HG02973 (cell line): ENCODE measurements at regions not wholly inside any gene's neighbourhood (a gene's known extent, or its start where the extent isn't known, plus 50 kb on each side); places are given as distances from the start of the nearest gene placed in this dataset.

ENCODE experiments used
- ATAC-seq: cut with Tn5 transposase; IDR thresholded peaks from one replicate; pipeline ENCODE4 v1.9.1; 2021; ENCODE audit warnings: moderate library complexity; ENCODE audit not compliant: unreplicated experiment

DNA sequence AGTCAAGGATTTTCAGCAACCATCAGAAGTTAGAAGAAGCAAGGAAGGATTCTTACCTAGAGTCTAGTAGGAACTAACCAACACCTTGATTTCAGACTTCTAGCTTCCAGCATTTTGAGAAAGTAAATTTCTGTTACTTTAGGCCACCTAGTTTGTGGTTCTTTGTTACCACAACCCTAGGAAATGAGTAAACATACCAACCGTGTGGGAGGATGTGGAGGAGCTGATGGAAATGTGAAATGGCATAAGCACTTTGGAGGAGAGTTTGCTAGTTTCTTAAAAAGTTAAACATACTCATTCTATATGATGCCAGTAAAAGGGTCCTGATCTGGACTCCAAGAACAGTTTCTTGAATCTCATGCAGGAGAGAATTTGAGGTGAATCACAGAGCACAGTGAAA, 679.4 kb downstream of the PDHA2 start:
- ATAC-seq = no peak

DNA sequence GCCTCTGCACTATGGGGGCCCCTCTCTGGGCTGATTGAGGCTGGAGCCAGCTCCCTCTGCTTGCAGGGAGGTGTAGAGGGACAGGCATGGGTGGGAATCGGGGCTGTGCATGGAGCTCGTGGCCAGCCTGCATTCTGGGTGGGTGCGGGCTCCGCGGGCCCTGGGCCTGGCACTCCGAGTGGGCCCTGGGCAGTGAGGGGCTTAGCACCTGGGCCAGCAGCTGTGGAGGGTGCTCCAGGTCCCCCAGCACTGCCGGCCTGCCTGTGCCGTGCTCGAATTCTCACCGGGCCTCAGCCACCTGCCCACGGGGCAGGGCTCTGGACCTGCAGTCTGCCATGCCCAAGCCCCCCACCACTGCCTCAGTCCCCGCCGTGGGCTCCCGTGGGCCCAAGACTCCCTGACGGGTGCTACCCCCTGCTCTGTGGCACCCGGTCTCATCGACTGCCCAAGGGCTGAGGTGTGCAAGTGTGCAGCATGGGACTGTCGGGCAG, 681.2 kb downstream of the PDHA2 start:
- no peak for ATAC-seq

DNA sequence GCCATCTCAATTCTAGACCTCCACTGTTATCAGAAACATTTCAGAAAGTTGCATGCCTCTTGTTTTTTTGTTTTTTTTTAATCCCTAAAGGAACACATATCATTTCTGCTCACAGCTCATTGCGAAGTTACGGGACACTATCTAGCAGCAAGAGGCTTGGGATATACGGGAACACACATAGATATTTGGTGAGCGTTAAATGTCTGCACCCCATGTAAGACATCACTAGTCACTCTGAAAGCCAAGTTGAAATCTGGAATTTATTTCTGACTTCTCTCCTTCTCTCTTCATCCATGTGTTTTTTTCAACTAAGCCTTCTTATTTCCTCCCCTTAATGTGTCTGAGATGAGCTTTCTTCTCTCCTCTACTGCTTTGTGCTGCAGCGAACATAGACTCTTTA, 683.7 kb downstream of the PDHA2 start:
- no peak for ATAC-seq

DNA sequence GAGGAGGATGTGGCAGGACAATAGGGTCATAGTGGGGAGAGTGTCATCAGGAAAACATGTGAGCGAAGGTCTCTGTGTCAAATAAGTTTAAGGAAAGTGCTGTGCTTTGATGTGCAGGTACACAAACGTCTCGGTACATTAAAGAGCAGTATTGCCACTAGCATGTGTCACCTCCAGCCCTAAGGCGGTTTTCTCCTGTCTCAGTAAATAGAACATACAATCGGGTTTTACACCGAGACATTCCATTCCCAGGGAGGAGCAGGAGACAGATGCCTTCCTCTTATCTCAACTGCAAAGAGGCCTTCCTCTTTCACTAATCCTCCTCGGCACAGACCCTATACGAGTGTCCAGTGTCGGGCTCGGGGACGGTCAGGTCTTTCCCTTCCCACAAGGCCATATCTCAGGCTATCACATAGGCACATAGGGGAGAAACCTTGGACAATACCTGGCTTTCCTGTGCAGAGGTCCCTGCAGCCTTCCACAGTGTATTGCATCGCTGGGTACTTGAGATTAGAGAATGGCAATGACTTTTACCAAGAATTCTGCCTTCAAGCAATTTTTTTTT, 684.5 kb downstream of the PDHA2 start:
- no peak for ATAC-seq

DNA sequence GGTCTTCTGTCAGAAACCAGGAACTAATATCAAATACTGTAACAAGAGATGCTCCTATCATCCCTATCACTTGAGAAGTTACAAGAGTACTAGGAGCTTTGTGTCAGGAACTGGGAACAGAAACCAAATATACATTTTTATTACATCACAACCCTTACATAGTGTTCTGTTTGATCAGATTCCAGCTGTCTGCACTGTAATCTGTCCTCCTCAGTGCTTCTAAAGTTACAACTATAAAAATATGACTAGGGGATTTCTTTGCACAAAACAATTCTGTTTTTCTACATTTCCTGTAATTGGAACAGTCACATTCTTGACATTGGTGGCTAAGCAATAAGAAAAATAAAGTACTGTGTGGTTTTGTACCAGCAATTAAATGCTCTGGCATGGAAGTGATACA, 686.0 kb downstream of the PDHA2 start:
- ATAC-seq = no peak

DNA sequence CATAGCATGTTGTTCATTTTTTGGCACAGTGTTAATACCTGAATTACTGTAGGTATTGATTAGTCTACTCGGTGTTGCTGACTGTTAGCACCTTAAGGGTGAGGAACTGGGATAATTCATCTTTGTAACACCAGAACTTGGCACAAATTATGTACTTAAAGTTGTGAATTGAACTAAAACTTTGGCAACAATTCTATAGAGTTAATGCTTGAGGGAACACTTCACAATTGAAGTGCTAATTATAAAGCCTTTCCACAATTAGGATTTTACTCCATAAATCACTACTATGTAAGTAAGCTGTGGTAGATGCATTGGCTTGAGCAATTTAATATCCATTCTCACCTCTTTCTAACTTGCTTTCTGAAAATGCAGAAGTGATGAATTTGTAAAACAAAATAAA, 686.7 kb downstream of the PDHA2 start:
- no peak for ATAC-seq

DNA sequence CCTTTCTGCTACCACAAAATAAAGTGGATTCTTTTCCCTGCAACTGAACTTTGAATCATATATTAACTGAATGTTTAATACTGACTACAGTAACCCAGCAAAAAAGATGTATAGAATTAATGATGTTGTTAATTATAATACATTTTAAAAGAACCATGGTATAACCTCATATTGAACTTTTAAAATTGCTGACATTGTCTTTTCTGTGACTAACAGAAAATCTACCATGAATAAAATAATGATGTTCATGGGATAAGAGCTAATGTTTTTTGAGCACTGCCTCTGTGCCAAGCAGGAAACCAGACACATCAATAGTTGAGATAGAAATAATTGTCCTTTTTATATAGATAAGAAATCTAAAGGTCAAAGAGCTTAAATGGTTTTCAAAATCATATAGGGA, 691.9 kb downstream of the PDHA2 start:
- ATAC-seq = no peak

DNA sequence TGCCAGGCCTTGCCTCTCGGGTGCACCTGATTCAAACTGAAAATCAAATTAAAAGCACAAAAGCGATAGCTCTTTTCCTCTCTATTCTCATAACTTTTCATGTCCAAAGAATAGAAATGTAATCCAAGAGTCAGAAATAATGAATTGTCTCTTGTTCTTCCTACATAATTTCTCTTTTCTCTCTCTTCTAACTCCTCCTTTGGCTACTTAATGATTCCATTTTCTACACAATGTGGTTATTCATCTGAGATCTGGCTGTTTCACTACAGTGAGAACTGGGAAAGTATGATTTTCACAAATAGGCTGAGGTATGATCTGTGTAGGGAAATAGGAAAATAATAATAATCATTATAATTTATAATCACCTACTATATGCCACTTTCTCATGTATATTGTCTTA, 703.5 kb downstream of the PDHA2 start:
- ATAC-seq = no peak

DNA sequence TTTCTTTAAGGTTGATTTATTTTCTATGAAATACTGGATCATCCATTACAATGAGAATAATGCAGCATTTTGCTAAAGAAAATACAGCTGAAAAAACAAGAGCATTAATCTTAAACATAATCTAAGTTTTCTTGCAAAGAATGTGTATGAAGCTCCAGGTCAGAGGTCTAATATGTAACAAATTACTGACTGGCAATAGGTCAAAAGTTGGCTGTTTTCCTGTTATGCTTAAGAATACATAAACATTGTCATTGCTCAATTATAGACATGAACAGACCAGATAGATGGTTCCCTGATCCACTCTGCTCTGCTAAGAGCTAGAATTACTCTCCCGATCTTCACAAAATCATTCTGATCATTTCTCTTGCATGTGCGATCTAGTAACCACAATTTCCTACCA, 718.6 kb downstream of the PDHA2 start:
- ATAC-seq = no peak

DNA sequence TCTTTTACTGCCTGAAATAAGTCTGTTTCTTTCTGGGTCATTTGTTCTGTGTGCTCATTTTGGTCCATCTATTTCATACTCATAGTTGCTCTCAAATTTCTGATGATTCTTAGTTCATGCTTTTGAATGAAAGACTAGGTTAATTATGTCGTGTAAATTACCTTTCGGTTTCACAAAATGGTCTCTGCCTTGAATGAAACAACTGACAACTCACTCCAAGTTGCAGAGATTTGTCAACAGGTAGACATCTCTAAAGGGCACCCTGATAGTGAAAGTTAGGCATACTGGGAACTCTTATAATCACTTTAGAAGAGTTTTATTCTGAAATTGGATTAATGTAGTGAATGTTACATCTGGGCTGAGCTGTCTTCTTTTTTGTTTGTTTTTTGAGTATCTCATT, 726.9 kb downstream of the PDHA2 start:
- ATAC-seq = no peak

DNA sequence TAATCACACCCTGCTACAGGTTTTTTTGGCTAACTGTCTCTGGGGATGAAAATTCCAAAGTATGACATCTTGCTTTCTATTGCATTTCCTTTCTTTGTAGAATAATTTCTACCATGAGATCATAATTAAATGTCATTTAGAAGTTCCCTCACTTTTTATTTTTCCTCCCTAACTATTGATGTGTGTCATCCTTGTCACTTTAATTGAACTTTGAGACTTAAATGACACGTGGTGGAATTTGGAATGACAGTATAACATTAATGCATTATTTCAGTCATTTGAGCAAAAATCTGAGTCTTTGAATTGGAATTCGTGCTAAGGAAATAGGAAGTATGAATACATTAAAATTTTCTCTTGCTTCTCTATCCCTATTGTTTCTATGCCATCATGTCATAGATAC, 745.4 kb downstream of the PDHA2 start:
- no peak for ATAC-seq

DNA sequence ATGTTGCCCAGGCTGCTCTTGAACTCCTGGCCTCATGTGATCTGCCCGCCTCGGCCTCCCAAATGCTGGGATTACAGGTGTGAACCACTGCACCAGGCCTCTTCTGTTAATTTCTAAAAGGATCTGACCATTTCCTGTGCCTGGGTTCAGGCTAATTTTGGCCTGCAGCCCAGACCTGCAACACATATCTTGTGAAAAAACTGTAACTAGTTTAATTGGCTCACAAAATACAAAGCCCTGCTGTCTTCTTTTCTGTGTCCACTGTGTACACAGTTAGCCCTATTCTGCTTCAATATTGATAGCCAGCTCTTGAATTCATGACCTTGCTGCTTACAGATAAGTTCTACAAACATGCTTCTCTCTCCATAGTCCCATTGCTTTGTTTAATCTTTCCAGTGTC, 753.5 kb downstream of the PDHA2 start:
- ATAC-seq = no peak

DNA sequence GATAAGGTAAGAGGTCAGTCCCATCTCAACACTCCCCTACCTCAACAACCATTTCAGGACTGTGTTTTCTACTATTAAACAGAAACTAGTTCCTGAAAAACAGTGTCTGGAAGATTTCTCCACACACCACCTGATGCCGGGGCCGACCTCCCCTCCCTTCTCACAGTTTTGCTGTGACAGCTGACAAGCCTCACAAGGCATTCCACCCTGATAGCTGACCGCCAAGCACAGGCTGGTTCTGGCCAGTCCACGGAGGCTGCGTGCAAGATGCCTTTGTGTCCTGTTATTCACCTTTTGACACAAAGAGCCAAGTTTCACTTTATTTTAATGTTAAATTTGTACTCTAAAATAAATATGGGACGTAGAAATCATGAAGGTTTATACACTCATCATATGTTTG, 758.6 kb downstream of the PDHA2 start:
- ATAC-seq = no peak

DNA sequence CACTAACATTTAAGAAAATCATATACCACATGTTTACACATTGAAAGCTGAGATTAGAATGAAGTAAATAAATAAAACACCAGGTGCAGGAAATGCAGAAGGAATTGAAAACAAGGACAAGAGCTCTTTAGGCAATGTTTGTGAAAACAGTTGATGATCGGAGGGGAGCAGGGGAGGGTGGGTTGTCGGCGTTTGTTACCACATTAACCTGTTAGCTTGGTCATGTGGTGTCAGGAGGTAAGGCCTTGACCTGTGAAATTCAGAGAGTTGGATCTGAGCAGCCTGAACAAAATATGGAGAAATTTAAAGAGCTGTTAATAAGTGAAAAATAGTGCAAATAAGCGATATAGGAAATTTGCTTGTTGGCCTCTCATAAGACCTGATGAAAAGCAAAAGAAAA, 759.9 kb downstream of the PDHA2 start:
- no peak for ATAC-seq

DNA sequence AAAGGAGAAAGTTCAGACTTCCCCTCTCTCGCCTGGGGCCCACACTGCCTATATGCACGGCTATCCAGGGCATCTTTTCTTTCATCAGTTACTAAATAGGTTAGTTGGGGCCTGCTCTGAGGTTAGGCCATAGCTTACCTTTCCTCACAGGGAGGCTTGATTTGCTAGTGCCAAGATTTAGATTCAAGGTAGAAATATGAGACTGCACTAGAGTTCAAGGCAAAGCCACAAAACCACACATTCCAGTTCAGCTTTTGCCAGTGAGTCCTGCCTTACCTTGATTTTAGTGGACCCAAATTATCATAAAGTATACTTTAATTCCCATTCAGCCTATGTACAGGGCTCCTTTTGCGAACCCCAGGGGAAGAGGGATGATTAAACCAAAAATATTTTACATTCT, 762.8 kb downstream of the PDHA2 start:
- no peak for ATAC-seq

DNA sequence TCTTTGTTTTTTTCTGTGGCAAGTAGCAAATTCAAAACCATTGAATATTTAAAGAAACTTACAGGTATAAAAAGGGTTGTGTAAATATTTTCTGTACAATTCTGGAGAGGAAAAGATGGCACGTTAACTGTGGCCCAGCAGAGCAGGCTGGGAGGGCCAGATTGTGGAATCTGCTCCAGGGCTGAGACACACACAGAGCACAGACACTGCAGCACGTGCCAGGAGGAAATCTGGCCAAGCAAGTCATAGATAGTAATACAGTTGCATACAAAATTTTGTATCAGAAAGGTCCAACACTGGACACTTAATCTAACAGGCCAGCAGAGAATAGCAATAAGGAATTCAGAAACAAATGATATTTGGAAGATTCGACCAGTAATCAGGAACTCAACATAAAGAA, 763.7 kb downstream of the PDHA2 start:
- no peak for ATAC-seq

DNA sequence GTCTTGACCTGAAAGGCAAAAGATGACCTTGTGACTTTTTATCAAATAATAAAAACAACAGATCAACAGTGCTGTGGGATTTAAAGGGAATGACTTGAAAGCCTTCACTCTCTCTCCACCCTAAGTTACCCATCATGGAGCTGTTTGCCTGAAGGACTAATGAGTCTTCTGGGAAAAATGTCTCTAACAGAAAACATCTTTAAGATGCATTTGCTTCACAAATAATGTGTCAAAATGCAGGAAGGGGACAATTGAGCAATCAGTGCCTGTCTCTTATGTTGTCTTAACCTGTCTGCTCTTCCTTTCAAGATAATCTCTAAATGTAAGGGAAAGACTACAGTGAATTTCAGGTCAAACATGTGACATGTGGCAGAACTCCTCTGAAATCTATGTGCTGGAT, 766.6 kb downstream of the PDHA2 start:
- ATAC-seq = no peak

DNA sequence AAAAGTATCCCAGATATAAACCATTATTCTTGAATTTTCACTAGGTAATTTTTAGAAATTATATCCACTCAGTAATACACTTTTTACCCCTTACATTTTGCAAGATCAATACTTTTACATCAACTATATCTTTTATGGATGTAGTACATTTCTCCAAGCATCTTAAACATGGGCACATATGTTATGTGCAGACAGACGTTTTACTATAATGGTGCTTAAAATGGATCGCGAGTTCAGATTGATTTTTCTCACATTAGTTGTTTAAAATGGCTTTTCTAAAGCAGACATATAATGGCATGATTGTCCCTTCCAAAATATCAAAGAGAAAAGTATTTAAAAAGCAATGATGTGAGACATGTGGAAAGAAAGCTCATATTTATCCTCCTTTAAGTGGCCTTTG, 786.1 kb downstream of the PDHA2 start:
- no peak for ATAC-seq

DNA sequence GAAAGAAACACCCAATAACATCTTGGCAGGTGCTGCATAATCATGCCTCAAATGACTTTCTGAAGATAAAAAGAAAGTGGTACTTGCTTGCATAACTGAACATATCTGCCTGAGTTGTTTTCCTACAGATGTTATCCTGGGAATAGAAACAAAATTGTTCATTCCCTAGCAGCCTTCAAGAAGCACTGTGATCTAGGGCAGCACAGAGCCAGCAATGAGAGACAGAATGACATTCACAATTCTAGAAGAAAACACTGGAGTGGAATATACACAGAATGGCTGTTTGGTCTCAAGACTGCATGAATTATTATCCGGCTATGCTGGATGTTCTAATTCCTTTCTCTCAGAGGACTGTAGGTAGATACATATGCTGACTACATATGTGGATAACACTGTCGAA, 790.9 kb downstream of the PDHA2 start:
- no peak for ATAC-seq

DNA sequence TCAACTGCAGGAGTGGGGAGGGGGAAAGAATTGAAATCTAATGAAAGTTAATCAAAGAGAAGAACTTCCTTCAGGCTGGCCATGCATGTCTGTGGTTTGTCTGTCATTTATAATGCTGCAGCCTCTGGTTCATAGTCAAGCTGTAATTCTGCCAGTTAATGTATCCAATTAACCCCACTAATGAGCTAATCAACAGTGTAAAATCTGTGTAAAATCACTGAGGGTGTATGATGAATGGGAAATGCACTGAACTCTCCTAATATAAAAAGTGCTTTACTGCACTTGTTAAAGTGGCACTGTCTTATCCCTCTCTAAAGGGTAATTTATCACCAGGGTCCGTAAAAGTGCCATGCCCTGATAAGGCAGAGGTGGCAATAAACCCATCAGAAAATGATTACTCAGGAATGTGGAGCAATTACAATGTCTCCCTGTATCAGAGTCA, 798.1 kb downstream of the PDHA2 start:
- no peak for ATAC-seq

DNA sequence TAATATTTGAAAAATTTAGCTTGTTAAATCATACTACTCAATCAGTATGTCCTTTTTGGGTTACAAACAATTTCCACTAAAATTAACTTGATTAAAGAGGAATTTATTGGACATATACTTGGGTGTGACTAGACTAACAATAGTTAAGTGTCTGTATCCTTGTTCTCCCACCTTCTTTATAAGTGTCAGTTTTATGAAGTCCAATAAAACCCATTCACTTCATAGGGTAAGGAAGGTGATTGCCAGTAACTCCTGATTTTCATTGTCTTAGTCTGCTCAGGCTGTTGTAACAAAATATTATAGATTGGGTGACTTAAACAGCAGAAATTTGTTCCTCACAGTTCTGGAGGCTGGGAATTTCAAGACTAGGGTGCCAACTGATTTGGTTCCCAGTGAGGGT, 800.0 kb downstream of the PDHA2 start:
- ATAC-seq = no peak

DNA sequence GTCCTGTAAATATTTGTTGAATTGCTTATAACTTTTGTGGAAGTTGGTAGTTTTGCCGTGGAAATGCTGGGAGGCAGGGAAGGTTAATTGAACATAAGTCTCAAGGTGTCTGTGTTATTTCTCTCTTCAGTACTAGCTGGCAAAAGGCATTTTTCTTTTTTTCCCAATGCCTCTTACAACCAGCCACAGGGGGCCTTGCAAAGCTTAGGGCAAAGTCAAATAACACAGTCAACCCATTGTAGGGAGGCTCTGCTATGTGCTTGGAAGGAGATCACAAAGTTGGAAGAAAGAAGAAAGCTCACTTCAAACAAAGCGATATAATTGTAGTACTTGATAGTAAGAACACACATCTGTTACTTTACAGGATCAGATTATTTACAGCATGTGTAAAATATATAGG, 802.6 kb downstream of the PDHA2 start:
- no peak for ATAC-seq

DNA sequence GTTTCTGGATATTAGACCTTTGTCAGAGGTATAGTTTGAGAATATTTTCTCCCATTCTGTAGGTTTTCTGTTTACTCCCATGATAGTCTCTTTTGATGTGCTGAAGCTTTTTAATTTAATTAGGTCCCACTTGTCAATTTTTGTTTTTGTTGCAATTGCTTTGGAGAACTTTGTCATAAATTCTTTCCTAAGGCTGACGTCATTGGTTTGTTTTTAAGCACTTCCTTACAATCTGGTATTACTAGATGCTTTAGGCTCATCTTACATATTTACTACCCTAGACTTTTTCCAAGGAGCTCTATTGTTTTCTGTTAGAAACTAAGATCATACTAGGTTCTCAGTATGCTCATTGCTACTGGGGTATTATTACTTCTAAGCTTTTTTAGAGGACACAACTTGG, 806.3 kb downstream of the PDHA2 start:
- no peak for ATAC-seq

DNA sequence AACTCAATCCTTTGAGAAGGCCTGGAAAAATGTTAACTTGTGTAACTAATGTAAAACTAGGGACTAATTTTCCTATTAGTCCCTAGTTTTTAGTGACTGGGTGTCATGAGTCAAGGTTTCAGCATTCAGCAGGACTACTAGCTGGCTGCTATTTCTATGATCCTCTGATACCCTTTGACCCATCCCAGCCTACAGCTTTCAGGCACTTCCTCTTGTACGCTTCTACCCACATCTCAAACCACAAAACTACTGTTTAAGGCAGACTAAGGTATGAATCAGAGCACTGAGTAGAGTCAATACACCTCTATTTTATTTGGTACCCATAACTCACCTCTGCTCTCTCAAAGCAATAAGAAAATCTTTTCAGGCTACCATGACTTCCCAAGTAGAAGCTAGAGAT, 809.6 kb downstream of the PDHA2 start:
- no peak for ATAC-seq
